IMR-90 (cell line): ENCODE measurements at regions not wholly inside any gene's neighbourhood (a gene's known extent, or its start where the extent isn't known, plus 50 kb on each side); places are given as distances from the start of the nearest gene placed in this dataset.

ENCODE experiments used
- ATAC-seq: fragments of 200-7000 bp; cut with Tn5 transposase; 2 replicates; pipeline ENCODE4 v1.9.1; 2020; ENCODE audit warnings: low read depth, mild to moderate bottlenecking, moderate library complexity
- BruUV-seq: library from RNA; stranded (reverse); fragments of 400-500 nt; replicated peaks from 2 replicates; lab custom pipeline; 2021; lab: Mats Ljungman, UMichigan
- CTCF ChIA-PET: fragments of 300-600 bp; formaldehyde crosslinking; extraction: SDS; loops from one replicate; lab custom pipeline; 2021; ENCODE audit warnings: antibody characterized with exemption; lab: Yijun Ruan, JAX
- POLR2A ChIA-PET: fragments of 300-600 bp; sonication (Branson Sonifier 250); formaldehyde crosslinking; loops from one replicate; lab custom pipeline; 2022; ENCODE audit warnings: antibody characterized with exemption; ENCODE audit not compliant: unreplicated experiment; lab: Charles Lee
- DNase-seq: peaks from one replicate; pipeline ENCODE4 v3.0.0; 2013
- H2AFZ ChIP-seq: replicated peaks from 2 replicates; pipeline ENCODE3; 2013; ENCODE audit warnings: low read length, mild to moderate bottlenecking; ENCODE audit not compliant: poor library complexity
- H2AK5ac ChIP-seq: 2 replicates; pipeline ENCODE4 v1.6.1; 2013; ENCODE audit warnings: low read depth, low read length, inconsistent platforms
- H2AK9ac ChIP-seq: replicated peaks from 2 replicates; pipeline ENCODE3; 2013; ENCODE audit warnings: mild to moderate bottlenecking, low read depth, low read length, moderate library complexity; ENCODE audit not compliant: poor library complexity
- H2BK120ac ChIP-seq: 2 replicates; pipeline ENCODE4 v1.6.1; 2013; ENCODE audit warnings: low read depth, low read length, inconsistent platforms
- H2BK15ac ChIP-seq: 3 replicates; pipeline ENCODE4 v1.6.1; 2013; ENCODE audit warnings: low read depth, low read length, inconsistent platforms
- H2BK20ac ChIP-seq: 2 replicates; pipeline ENCODE4 v1.6.1; 2013; ENCODE audit warnings: low read depth, mild to moderate bottlenecking, inconsistent platforms, low read length, moderate library complexity
- H2BK5ac ChIP-seq: 2 replicates; pipeline ENCODE4 v1.6.1; 2013; ENCODE audit warnings: mild to moderate bottlenecking, low read depth, low read length, inconsistent platforms; ENCODE audit not compliant: poor library complexity, severe bottlenecking
- H3K14ac ChIP-seq: replicated peaks from 2 replicates; pipeline ENCODE4 v1.6.1; 2013; ENCODE audit warnings: low read depth, low read length, inconsistent platforms
- H3K18ac ChIP-seq: 2 replicates; pipeline ENCODE4 v1.6.1; 2013; ENCODE audit warnings: low read depth, low read length, control low read depth
- H3K23ac ChIP-seq: 2 replicates; pipeline ENCODE4 v1.6.1; 2013; ENCODE audit warnings: low read depth, low read length, inconsistent platforms
- H3K27ac ChIP-seq: 2 replicates; pipeline ENCODE4 v1.5.1; 2013; ENCODE audit warnings: mild to moderate bottlenecking, control low read depth, low read length; ENCODE audit not compliant: insufficient read depth
- H3K27me3 ChIP-seq: 2 replicates; pipeline ENCODE4 v1.6.1; 2013; ENCODE audit warnings: low read length; ENCODE audit not compliant: control insufficient read depth, insufficient read depth
- H3K36me3 ChIP-seq: 2 replicates; pipeline ENCODE4 v1.6.1; 2013; ENCODE audit warnings: low read length, mixed read lengths; ENCODE audit not compliant: control insufficient read depth, insufficient read depth
- H3K4ac ChIP-seq: 2 replicates; pipeline ENCODE4 v1.6.1; 2013; ENCODE audit warnings: low read depth, low read length, inconsistent platforms
- H3K4me1 ChIP-seq: 2 replicates; pipeline ENCODE4 v1.6.1; 2013; ENCODE audit warnings: low read length, mixed read lengths; ENCODE audit not compliant: control insufficient read depth, insufficient read depth
- H3K4me2 ChIP-seq: 2 replicates; pipeline ENCODE4 v1.6.1; 2013; ENCODE audit warnings: low read depth, mild to moderate bottlenecking, control low read depth, low read length, moderate library complexity
- H3K4me3 ChIP-seq: 2 replicates; pipeline ENCODE4 v1.5.1; 2013; ENCODE audit warnings: low read depth, mild to moderate bottlenecking, control low read depth, low read length, moderate library complexity; ENCODE audit not compliant: insufficient read depth
- H3K56ac ChIP-seq: 2 replicates; pipeline ENCODE4 v1.6.1; 2013; ENCODE audit warnings: low read length, inconsistent platforms; ENCODE audit not compliant: insufficient read depth; ENCODE audit errors: extremely low read depth
- H3K79me1 ChIP-seq, 2 experiments: 2 replicates each; pipeline ENCODE4 v1.6.1; 2013; ENCODE audit warnings: low read length in 2 of 2, inconsistent platforms in 1 of 2, low read depth in 1 of 2
- H3K9ac ChIP-seq: 2 replicates; pipeline ENCODE4 v1.6.1; 2013; ENCODE audit warnings: low read depth, low read length, control low read depth
- H3K9me1 ChIP-seq: 2 replicates; pipeline ENCODE4 v1.6.1; 2013; ENCODE audit warnings: low read length, inconsistent platforms; ENCODE audit not compliant: insufficient read depth
- H3K9me3 ChIP-seq: 2 replicates; pipeline ENCODE4 v1.6.1; 2013; ENCODE audit warnings: low read length; ENCODE audit not compliant: control insufficient read depth, insufficient read depth
- H4K20me1 ChIP-seq: 2 replicates; pipeline ENCODE4 v1.6.1; 2013; ENCODE audit warnings: low read length, inconsistent platforms; ENCODE audit not compliant: insufficient read depth
- H4K5ac ChIP-seq: 2 replicates; pipeline ENCODE4 v1.6.1; 2013; ENCODE audit warnings: mild to moderate bottlenecking, low read depth, low read length, control low read depth
- H4K8ac ChIP-seq, 2 experiments: 2 replicates each; pipeline ENCODE4 v1.6.1; 2013; ENCODE audit warnings: low read depth in 2 of 2, low read length in 2 of 2, control low read depth in 1 of 2, inconsistent platforms in 1 of 2
- H4K91ac ChIP-seq: 2 replicates; pipeline ENCODE4 v1.6.1; 2013; ENCODE audit warnings: low read depth, low read length, inconsistent platforms; ENCODE audit not compliant: insufficient read depth
- CHD1 ChIP-seq: IDR thresholded peaks from 2 replicates; pipeline ENCODE4 v1.6.1; 2012; ENCODE audit warnings: low read depth, low read length, improper control_type of control experiment
- MAZ ChIP-seq: IDR thresholded peaks from 2 replicates; pipeline ENCODE4 v1.6.1; 2012; ENCODE audit warnings: low read depth, mild to moderate bottlenecking, low read length, improper control_type of control experiment, moderate library complexity, borderline replicate concordance
- MXI1 ChIP-seq: IDR thresholded peaks from 2 replicates; pipeline ENCODE4 v1.6.1; 2012; ENCODE audit warnings: low read depth, mild to moderate bottlenecking, low read length, moderate library complexity, borderline replicate concordance
- WGBS, 2 experiments: methylation state at CpG; one replicate each; pipeline versions ENCODE4 v1.1.5 to v1.1.7; 2013; ENCODE audit warnings: missing lambda C conversion rate in 2 of 2; ENCODE audit not compliant: insufficient read length in 1 of 2; ENCODE audit errors: extremely low coverage in 2 of 2; 5-methylcytosine and 5-hydroxymethylcytosine counted together
- dilution Hi-C: fragments of 300-500 bp; cut with HindIII; formaldehyde crosslinking; loops from one replicate; pipeline ENCODE4 v1.14.3; 2018; ENCODE audit warnings: low sequenced_read_pairs; ENCODE audit not compliant: unreplicated experiment
- in situ Hi-C: fragments of 300-500 bp; cut with MboI; formaldehyde crosslinking; loops from 3 replicates; pipeline ENCODE4 v1.14.3; 2019; ENCODE audit warnings: low sequenced_read_pairs, inconsistent platforms, mixed read lengths
- intact Hi-C: fragments of 100-400 bp; cut with micrococcal nuclease; formaldehyde crosslinking; loops from 2 replicates; pipeline ENCODE4 v1.10.0; 2022
- TF ChIP-seq, protein P1 (sequence below): conservative IDR thresholded peaks from 2 replicates; pipeline ENCODE4 v1.5.1; 2012; ENCODE audit warnings: mild to moderate bottlenecking, low read depth, low read length, improper control_type of control experiment

DNA sequence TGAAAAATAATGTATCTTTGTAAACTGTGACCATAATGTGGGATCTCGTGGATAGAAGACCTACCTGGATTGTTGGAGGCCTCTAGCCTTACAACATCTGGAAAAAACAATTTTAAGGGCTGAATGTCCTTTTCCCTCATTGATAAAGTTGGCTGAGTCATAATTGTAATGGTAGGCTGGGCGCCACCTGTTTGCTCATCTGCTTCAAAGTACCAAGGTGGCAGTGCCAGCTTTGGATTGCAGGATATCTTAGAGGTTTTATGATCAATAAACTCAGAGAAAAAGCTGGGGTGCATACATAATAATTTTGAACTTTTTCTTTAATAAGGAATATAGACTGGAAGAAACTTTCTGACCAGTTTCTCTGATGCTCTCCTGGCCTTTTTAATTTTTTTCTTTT, 653.4 kb downstream of the MMUT start:
- Histone ChIP-seq H3K79me1 (no peaks in the 10 kb centered on the region), H4K8ac (no peak overlapping the region), H3K9me1 (no peaks in the 10 kb centered on the region), H2BK120ac (no peak overlapping the region), H2BK20ac (no peak overlapping the region), H3K4me2 (no peak overlapping the region), H4K91ac (no peak overlapping the region), H3K56ac (no peak overlapping the region), H3K4me1 (no peaks in the 10 kb centered on the region), H3K27ac (no peak overlapping the region), H3K4ac (no peak overlapping the region), H3K14ac (no peak overlapping the region), H4K5ac (no peak overlapping the region), H3K9me3 (no peaks in the 10 kb centered on the region), H2AFZ (no peak overlapping the region), H3K27me3 (no peaks in the 10 kb centered on the region), H4K20me1 (no peaks in the 10 kb centered on the region), H2BK5ac (no peak overlapping the region), H3K36me3 (no peaks in the 10 kb centered on the region), H2AK9ac (no peak overlapping the region), H2BK15ac (no peak overlapping the region), H3K23ac (no peak overlapping the region), H3K18ac (no peak overlapping the region), H3K9ac (no peak overlapping the region), H3K4me3 (no peak overlapping the region), H2AK5ac (no peak overlapping the region)
- intact Hi-C loops, result no loop called here
- BruUV-seq, result no TSS peak
- in situ Hi-C loops, result no loop called here
- WGBS, 2 experiments, result no CpG with 5 or more reads among the region's 2 CpGs
- DNase-seq (no peak), ATAC-seq (no peak)
- dilution Hi-C loops, result no loop called here
- ChIA-PET POLR2A (no interaction called here), CTCF (no interaction called here)
- TF ChIP-seq MXI1 (no peak), MAZ (no peak), CHD1 (no peak)
- TF ChIP-seq, protein P1, sequence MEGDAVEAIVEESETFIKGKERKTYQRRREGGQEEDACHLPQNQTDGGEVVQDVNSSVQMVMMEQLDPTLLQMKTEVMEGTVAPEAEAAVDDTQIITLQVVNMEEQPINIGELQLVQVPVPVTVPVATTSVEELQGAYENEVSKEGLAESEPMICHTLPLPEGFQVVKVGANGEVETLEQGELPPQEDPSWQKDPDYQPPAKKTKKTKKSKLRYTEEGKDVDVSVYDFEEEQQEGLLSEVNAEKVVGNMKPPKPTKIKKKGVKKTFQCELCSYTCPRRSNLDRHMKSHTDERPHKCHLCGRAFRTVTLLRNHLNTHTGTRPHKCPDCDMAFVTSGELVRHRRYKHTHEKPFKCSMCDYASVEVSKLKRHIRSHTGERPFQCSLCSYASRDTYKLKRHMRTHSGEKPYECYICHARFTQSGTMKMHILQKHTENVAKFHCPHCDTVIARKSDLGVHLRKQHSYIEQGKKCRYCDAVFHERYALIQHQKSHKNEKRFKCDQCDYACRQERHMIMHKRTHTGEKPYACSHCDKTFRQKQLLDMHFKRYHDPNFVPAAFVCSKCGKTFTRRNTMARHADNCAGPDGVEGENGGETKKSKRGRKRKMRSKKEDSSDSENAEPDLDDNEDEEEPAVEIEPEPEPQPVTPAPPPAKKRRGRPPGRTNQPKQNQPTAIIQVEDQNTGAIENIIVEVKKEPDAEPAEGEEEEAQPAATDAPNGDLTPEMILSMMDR, result no peak
